ENCODE measurements at regions not wholly inside any gene's neighbourhood (a gene's known extent, or its start where the extent isn't known, plus 50 kb on each side); places are given as distances from the start of the nearest gene placed in this dataset.

DNA sequence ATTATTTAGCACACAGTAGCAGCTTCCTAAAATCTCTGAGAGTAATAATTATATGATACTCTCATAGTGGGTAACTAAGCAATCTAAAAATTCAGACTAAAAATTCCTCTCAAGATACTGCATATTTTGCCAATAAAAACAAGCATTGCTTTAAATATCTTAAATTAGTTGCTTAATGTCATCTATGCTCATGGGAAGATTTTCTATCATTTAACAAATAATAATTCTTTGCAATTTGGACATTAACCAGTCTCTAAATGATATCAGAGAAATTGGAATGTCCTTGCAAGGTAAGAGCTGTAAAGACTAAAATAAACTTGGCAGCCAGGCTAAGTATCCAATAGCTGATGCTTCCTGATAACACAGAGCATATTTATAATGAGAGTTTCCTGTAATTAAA is 221.8 kb downstream of the SNCAIP start:
- TF ChIP-seq, protein P1, sequence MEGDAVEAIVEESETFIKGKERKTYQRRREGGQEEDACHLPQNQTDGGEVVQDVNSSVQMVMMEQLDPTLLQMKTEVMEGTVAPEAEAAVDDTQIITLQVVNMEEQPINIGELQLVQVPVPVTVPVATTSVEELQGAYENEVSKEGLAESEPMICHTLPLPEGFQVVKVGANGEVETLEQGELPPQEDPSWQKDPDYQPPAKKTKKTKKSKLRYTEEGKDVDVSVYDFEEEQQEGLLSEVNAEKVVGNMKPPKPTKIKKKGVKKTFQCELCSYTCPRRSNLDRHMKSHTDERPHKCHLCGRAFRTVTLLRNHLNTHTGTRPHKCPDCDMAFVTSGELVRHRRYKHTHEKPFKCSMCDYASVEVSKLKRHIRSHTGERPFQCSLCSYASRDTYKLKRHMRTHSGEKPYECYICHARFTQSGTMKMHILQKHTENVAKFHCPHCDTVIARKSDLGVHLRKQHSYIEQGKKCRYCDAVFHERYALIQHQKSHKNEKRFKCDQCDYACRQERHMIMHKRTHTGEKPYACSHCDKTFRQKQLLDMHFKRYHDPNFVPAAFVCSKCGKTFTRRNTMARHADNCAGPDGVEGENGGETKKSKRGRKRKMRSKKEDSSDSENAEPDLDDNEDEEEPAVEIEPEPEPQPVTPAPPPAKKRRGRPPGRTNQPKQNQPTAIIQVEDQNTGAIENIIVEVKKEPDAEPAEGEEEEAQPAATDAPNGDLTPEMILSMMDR (IDR thresholded peaks at IDR 0.05; ENCODE audit: insufficient read depth, low read length), result no peak
- no peak overlapping the region for H3K4me3 ChIP-seq (ENCODE audit: low read depth, low read length)
- DNase-seq (ENCODE audit: low read depth), result no peak

DNA sequence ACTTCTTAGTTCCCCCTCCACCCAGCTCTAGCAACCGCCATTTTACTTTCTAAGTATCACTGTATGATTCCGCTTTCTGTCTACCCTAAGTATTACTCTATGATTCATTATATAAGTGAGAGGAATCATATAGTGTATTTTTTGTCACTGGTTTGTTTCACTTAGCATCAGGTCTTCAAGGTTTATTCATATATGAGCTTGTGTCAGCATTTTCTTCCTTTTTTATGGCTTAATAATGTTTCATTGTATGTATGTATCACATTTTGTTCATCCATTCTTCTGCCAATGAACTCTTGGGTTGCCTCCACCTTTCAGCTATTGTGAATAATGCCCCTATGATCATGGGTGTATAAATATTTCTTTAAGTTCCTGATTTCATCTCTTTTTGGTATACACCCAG is 222.8 kb downstream of the SNCAIP start:
- TF ChIP-seq, protein P1 (IDR thresholded peaks at IDR 0.05; ENCODE audit: insufficient read depth, low read length), result no peak

DNA sequence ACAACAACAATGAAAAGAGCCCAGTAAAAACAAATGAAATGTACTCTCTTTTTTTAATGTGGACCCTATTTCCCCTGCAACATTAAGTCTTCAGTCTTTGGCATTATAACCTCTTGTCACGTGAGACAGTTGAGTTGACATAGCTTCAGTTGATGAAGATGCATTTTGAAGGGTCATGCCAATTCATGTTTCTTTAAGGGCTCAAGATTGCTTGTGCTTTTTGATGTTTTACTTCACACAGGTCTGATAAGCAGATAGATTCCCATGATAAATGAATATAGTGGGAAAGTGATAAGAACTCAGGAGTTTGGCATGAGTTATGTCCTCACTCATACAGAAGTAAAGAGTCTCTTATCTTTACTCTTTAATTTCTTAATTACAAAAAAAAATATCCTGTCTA is 229.4 kb downstream of the SNCAIP start:
- no peak for DNase-seq (ENCODE audit: low read depth)
- TF ChIP-seq, protein P1 (IDR thresholded peaks at IDR 0.05; ENCODE audit: insufficient read depth, low read length), result no peak
- H3K4me3 ChIP-seq (ENCODE audit: low read depth, low read length), result no peak overlapping the region

More for the DNA sequence above, 222.8 kb downstream of the SNCAIP start:
- no peak for DNase-seq (ENCODE audit: low read depth)
- no peak overlapping the region for H3K4me3 ChIP-seq (ENCODE audit: low read depth, low read length)

DNA sequence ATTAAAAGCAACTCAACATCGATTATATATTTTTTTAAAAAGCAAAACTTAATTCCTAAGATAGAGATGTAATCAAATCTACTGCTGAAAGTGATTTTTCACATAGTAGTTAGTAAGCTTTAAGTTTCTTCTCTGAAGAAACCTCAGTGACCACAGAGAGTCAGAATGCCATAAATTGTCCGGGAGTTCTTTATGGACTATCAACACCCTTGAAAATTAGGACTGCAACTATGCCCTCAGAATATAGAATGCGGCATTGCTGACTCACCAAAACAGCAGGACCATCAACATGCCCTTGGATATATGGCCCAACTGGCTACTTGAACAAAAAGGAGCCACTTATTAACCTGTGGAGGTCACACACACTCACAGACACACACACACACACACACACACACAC is 228.9 kb upstream of the SNX2 start:
- TF ChIP-seq, protein P1 (IDR thresholded peaks at IDR 0.05; ENCODE audit: insufficient read depth, low read length), result no peak
- no peak overlapping the region for H3K4me3 ChIP-seq (ENCODE audit: low read depth, low read length)
- no peak for DNase-seq (ENCODE audit: low read depth)

DNA sequence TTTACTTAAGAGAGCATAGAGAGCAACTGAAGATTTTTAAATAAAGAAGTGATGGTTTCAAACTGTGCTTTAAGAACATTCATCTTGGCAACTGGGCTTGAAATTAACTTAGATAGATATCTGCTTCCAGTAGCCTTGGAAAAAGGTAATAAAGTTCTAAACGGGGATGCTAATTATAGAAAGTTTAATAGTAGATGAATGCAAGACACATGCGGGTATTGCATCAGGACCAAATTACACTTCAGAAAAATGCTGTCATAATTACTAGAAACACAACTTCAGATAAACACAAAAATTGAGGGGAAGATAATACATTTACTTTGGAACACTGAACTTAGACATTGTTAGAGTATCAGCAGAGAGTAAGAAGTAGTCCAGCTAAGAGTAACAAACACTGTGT is 227.7 kb upstream of the SNX2 start:
- H3K4me3 ChIP-seq (ENCODE audit: low read depth, low read length), result no peak overlapping the region
- DNase-seq (ENCODE audit: low read depth), result no peak
- TF ChIP-seq, protein P1 (IDR thresholded peaks at IDR 0.05; ENCODE audit: insufficient read depth, low read length), result no peak

DNA sequence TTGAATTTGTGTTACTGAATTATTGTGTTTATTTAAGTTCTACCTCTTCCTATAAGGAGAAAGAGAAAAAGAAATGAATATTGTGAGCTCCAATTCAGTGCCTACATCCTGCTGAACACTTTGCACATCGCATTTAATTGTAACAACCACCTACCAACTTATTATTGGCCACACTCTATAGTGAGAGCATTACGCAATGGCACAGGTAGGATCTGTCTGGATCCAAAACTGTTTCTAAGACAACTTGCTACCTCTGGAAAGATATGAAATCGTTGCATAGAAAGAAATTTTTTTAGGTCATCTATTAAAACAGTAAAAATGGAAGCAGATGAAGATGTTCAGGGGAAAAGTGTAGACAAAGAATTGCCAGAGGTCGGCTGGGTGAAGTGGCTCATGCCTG is 227.2 kb upstream of the SNX2 start:
- no peak overlapping the region for H3K4me3 ChIP-seq (ENCODE audit: low read depth, low read length)
- TF ChIP-seq, protein P1 (IDR thresholded peaks at IDR 0.05; ENCODE audit: insufficient read depth, low read length), result no peak
- no peak for DNase-seq (ENCODE audit: low read depth)

DNA sequence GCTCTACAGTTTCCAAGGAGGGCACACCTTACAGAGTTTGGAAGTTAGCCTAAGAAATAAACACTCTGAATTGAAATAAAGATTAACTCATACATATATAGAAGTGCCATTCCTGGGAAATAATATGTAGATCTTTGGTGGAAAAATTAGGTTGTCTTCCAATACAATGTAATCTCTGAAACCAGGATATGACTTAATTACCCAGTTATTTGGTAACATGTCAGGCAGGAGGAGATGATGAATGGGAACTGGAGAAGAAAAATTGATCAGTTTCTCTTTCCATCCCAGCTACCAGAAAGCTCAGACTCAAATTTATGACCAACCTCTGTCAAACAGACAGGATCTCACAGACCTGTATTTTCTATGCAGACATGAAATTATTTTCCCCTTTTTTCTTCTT is 215.2 kb upstream of the SNX2 start:
- DNase-seq (ENCODE audit: low read depth), result no peak
- H3K4me3 ChIP-seq (ENCODE audit: low read depth, low read length), result no peak overlapping the region
- TF ChIP-seq, protein P1 (IDR thresholded peaks at IDR 0.05; ENCODE audit: insufficient read depth, low read length), result no peak

All from fibroblast of the aortic adventitia (primary cell).